HEK293T (cell line): ENCODE measurements at regions not wholly inside any gene's neighbourhood (a gene's known extent, or its start where the extent isn't known, plus 50 kb on each side); places are given as distances from the start of the nearest gene placed in this dataset.

Source experiments
- FOXM1 ChIP-seq: fragments of 450-650 bp; IDR thresholded peaks from 2 replicates; pipeline ENCODE4 v1.6.1; 2017; ENCODE audit warnings: mild to moderate bottlenecking, borderline replicate concordance
- HDGF ChIP-seq: fragments of 450-650 bp; IDR thresholded peaks from 2 replicates; pipeline ENCODE4 v1.6.1; 2017; ENCODE audit warnings: antibody characterized with exemption, borderline replicate concordance
- SP1 ChIP-seq: fragments of 450-650 bp; IDR thresholded peaks from 2 replicates; pipeline ENCODE4 v1.6.1; 2017

DNA sequence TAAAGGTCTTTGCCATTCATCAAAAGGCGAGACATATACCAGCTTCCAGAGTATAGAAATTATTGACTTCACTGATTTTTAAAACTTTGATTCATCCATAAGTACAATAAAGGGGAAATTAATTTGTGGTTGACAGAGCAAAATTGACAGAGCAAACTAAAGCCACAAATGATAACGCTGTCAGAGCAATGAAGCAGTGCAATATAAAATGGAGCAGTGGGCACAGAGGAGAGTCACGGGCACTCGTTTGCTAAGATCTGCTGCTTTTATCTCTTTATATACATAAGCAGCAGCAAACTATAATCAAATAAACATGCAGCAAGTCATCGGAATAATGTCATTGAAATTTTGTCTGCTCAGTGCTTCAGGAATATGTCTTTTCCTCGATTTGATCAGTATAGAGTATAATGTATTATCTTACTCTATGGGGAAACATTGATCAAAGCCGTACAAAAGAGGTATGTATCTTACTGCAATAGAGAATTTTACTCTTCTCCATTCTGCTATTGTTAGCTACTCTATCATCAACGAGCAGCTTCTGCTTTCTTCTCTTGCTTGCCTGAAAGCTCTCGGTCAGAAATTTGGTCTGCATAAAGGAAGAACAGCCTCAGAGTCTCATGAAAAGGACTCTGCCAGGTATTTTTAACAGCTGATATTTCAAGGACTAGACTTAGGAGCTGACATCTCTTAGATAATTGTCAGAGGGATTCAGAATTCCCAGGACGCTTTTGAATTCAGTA is 546.0 kb upstream of the ARID1B start:
- TF ChIP-seq FOXM1, result no peak
- no peak for TF ChIP-seq HDGF
- TF ChIP-seq SP1, result no peak
